HG03558 (cell line): ENCODE measurements at regions not wholly inside any gene's neighbourhood (a gene's known extent, or its start where the extent isn't known, plus 50 kb on each side); places are given as distances from the start of the nearest gene placed in this dataset.
"Not testable (repeated sequence)": the region's sequence is repeated elsewhere in the genome, so short reads cannot be mapped to it uniquely, and the experiment has no call there.

Source experiments
- ATAC-seq: cut with Tn5 transposase; IDR thresholded peaks from one replicate; pipeline ENCODE4 v1.9.1; 2021; ENCODE audit warnings: moderate number of reproducible peaks; ENCODE audit not compliant: unreplicated experiment; ENCODE audit errors: extremely low read depth

DNA sequence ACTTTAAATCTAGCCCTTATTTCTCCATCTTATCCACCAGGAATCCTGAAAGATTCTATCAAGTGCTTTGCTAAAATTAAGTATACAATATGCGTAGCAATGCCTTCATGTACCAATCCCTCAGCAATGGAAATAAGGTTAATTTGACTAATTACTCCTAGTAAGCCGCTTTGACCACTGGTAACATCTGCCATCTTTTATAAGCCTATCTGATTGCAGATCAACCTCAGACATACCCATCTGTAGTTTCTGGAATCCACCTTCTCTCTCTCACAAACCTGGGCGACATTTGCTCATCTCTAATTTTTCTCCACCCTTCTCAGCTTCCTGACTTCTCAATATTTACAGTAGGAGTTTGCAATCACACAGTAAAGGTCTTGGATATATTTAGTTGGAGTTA is 138.8 kb upstream of the CRHR1 start:
- ATAC-seq: no peak

DNA sequence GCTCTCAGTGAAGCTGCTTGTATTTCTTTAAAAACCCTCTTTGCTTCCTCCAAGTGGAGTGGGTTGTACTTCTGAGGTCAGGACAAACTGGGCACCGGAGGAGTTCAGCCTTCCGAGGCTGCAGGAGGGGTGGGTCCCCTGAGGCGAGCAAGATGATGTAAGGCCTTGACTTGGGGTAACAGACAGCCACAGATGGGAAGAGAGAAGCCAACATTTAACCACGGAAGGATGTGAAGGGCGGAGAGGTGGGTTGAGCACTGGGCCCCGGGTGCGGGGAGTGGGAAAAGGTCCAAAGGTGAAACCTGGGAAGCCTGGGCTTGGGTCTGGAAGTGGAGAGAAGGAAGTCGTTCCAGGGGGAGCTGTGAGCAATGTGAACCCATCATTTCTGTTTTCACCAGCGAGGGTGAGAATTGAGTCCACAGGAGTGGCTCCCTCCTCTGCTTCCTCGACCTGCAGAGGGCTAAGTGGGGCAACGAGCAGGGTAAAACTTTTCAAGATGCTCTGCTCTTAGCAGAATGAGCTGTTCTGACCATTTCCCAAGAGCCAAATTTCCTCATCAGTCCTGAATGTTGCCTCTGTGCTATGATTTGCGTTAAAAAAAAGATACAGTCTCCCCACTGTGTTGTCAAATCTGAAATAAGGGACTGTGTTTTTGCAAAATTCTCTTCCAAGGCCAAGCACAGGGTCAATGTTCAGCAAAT is 137.7 kb upstream of the CRHR1 start:
- no peak for ATAC-seq

DNA sequence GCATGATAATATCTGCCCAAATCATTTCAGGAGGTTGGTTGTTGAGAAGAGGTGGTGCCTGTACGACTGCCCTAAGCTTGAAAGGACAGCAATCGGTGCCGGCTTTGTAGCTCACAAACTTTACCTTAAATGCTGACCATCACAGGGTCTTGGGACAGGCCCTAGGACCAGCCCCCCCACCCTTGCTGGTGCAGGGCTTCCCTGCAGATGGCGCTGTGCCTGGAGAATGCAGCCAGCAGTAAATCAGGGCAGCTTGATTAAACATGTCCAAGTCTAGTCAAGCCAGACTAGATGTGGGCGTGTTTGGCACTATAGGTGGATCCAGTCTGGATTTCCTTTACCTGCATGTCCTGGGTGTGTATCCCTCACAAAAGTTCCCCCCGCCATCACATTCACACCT is 135.5 kb upstream of the CRHR1 start:
- ATAC-seq: no peak

DNA sequence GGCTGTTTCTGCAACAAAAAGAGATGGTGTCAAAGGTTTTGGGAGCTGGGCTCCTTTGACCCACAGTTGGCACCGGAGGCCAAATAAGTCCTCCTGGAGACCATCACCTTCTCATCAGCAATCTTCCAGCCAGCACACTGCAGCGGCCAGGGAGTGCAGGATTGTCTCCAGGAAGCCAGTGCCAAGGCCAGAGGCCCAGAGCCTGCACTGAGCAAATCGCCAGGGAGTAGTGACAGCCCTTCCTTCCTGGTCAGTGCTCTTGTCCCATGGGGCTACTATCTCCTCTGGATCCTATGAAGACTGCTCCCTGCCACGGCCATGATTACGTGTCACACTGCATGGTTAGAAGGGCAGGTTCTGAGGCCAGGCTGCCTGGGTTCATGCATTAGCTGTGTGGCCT is 134.3 kb upstream of the CRHR1 start:
- no peak for ATAC-seq

DNA sequence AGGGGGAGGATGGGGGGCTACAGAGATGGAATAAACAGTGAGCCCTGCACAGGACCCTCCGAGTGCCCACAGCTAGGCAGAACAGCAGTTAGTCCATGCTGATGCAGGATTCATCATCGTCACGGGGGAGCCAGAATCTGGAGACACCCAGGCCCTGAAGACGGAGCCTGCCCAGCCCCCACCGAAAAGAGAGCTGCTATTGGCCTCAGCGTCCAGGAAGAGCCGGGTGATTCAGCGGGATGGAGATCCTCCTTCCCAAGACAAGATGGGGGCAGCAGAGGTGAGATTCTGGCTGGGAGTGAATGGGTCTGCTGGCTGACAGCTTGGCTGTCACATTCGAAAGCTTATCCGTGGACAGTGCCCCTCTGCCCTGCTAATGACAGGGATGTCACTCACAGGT is 133.6 kb upstream of the CRHR1 start:
- no peak for ATAC-seq

DNA sequence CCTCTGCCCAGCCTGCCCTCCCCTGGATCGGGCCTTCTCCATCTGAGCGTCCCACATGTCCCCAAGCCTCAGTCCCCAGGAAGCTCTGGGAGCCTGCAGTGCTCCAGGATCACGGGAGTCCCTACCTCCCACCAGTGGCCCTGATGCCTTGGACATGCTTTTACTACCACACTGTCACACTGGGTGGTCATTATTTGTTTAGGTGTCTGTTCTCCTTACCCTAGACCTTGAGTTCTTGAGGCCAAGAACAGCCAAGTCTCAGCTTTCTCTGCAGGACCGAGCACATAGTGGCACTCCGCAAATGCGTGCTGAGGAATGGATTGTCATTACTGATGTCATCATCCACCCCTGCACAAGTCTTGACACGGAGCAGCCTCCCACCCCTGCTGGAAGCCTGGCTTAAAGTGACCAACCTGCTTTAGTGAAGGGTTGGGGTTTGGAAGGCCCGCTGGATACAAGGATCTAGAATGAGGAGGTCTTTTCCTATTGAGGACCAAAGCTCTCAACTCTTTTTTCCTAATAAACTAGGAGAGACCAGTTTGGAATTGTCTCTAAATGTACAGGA is 132.9 kb upstream of the CRHR1 start:
- no peak for ATAC-seq

DNA sequence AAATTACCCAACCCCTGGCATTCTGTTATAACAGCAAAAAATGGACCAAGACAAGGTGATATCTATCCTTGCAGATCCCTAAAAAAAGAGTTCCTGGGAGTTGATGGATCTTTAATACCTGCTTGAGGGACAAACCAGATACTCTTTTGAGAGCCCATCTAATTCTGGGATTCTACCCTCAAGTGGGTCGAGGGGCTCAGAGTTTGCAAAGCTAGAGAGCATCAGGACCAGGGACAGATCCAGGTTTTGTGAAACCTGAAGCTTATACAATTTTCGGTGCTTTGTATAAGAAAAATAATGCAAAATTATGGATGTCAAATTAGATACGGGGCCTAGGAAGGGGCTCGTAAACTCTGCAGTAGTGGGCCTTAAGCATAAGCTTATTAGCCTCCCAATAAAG is 130.5 kb upstream of the CRHR1 start:
- ATAC-seq: no peak

DNA sequence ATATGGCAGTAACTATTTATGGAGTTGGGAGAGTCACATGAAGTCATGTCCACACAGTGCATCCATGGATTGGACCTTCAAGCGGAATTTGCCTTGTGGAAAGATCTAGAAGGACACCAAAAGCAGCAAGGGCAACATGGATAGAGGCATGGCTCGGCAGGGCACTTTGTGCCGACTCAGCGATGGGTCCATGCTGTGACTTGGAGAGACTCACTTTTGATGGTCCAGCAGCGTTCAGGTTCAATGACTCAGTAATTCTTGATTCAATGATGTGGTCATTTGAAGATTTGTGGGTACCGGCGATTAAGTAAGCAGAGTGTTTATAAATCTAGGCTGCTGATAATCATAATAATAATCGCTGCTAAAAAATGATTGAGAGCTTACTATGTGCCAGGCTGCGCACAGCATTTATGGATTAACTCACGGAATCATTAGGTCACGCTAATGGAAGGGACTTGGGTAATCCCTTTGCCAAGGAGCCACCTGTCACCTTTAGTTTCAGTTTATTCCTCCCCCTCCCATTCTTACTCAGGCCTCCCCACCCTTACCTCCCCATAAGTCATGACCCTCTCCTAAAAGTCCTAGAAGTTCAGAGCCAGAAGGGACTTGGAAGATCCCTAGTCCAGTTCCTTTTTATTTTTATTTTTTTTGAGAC is 127.5 kb upstream of the CRHR1 start:
- ATAC-seq: no peak

DNA sequence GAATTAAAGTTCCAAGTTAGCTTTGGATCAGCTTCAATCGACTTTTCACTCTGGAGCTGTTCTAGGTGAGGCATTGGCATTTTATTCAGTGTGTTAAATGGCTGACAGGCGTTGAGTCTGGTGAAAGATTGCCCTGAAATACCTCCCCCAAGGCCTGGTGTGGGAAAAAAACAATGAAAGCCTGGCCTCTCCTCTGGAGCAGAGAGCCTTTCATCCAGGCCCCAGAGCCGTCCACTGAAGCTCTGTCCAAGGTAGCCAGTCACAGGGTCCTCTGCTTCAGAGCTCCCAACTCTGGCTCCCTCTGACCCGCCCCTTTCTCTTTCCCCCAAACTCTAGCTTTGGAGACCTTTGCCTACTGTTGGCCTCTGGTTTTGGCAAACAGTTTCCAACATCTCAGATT is 123.6 kb upstream of the CRHR1 start:
- no peak for ATAC-seq

DNA sequence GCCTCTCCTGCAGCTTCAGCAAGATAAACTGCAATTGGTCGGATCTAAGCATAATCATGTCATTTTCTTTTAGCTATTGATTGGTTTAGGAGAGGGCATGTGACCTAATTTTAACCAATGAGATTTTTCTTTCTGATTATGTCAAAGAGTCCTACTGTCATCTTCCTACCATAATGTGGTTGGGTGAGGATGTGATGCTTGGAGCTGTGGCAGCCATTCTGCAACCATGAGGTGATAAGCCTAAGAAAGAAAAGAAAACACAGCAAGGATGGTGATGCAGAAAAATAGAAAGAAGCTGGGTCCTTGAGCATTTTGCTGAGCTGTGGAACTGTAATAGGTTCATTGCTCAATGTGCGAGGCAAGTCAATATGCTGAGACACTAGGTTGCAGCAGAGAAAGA is 121.7 kb upstream of the CRHR1 start:
- no peak for ATAC-seq

DNA sequence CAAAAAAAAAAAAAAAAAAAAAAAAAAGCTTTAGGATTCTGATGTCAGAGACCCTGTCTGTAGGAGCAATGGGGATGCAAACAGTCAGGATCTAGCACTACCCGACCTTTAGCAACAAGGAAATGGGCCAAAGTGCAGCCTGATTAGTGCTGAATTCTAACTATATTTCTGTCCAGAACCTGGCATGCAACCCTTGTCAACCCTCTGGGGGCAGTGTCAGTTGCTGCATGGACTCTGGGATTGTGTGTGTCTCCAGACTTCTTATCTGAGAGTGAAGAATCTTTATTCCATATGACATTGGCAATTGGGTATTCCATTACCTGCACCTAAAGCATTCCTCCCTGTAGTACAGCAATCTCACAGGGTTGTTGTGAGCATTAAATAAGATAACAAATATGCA is 120.3 kb upstream of the CRHR1 start:
- no peak for ATAC-seq

DNA sequence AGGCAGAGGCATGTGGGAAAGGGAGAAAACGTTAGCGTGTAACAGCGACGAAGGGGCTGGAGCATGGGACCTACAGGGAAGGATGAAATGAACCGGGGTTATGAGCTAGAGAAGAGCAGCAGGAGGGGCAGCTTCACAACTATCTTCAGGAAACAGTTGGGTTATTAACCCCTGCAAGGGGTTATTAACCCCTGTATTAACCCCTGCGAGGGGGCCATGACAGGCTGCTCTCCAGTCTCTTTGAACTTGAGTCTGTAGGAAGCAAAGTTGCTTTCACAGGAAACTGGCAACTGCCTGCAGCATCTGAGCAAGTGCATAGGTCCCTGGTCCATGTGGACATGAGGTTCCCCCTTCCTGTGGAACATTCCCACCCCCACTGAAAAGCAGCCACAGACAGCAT is 119.2 kb upstream of the CRHR1 start:
- ATAC-seq: no peak

DNA sequence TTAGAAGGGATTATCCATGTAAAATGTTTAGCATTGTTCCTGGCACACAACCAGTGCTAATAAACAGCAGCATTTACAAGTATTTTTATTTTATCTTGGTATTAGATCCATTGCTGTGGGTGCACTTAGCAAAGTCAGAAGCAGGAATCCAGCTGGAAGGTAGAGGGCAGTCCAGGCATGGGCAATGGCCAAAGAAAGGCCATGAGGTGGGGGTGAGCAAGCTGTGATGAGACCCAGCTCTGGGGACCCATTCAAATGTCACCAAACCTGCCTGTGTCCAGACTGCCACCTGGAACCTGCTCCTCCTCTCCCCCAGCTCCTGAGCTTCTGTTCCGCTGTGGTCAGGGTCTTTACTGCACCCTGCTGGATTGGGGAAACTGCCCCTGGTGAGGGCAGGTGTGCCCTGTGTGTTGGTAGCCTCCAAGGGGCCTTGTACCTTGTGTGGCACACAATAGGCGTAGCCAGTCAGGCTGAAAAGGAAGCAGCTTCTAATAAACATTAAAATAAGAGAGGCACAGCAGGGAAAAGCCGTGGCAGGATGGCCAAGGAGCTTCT is 118.0 kb upstream of the CRHR1 start:
- no peak for ATAC-seq

DNA sequence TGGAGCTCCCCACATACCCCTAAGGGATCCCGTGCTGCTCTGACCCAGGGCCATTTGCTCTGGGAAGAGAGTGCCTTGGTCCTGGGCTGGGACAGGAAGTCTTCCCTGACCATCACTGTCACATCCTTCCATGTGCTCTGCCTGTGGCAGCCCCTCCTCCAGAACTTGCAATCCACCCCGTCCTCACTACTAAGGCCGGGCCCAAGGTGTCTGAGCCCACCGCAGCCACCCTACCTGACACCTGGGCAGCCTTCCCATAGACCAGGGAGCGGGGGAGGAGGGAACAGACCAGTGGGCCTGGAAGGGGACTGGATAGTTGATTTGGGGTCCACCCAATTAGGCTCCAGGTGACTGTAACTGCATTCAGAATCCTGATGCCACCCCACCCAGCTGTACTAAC is 117.5 kb upstream of the CRHR1 start:
- no peak for ATAC-seq

DNA sequence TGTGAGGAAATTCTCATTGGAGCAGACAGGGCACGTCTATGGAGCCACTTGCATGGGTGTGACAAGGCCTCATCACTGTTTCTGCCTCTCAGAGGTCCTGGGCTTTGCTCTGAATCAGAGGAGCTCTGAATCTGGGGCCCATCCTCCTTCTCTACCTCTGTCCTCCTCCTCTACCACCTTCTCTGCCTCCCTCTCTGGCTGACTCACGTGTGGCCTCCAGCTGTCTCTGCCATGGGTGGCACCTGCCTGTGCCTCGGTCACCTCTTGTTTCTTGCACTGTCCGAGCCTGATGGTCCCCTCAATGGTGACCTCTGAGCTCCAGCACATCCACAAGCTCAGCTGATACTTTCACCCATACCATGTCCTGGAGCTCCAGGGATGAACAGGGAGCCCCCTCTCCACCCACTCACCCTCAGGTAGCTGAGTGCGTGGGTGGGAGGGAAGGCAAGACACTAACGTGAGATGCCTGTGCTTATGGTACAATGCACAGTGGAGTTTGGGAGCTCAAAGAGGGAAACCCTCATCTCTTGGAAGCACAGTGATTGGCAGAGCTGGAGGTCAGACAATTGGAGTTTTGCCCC is 116.4 kb upstream of the CRHR1 start:
- no peak for ATAC-seq

DNA sequence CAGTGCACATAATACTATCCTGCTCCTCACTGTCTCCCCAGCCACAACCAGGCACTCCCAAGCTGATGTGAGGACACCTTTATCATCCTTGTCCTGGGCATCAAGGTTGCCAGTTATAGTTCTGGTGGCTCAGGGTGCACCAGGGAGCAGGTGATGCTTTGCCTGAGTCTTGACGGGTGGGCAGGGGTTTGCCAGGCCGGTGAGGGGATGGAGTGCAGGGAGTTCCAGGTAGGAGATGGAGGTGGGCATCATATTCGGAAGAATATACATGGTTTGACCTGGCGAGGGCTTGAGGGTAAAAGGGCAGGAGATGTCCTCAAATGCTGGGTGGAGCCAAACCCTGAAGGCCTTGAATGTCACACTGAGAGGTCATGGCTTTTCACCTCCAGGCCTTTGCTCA is 115.8 kb upstream of the CRHR1 start:
- no peak for ATAC-seq

DNA sequence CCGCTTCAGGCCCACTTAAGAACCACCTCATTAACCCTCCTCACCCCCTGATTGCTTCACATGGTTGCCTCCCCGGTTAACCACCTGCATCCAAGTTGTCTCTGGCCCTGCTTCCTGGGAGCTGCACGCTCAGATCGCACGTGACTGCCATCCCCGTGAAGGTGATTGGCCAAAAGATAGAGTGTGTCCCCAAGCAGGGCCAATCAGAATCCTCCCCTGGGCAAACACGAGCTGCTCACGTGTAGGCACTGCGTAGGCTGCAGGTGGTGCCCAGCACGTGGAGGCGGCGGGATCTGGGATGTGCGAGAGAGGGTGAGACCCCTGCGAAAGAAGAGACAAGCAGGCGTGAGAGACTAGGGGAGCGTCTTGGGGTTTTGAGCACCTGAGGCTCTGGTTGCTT is 111.8 kb upstream of the CRHR1 start:
- no peak for ATAC-seq

DNA sequence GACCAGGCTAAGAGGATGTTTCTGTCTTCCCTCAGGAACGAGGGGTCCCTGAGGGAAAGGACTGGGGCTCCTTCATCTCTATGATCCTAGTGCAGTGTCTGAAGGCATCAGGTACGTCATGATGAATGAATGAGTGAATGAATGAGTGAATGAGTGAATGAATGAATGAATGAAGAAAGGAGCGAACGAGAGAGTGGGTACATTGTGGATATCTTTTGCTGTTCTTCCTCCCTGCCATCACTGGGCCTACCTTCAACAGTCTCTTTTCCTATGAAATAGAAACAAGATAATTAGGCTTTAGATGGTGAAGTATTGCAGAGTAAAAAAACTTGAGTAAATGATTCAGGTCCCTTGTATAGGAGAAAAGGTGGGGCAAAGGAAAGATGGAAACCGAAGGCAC is 111.3 kb upstream of the CRHR1 start:
- ATAC-seq: no peak

DNA sequence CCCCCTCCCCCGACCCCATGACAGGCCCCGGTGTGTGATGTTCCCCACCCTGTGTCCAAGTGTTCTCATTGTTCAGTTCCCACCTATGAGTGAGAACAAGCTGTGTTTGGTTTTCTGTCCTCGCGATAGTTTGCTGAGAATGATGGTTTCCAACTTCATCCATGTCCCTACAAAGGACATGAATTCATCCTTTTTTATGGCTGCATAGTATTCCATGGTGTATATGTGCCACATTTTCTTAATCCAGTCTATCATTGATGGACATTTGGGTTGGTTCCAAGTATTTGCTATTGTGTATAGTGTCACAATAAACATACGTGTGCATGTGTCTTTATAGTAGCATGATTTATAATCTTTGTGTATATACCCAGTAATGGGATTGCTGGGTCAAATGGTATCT is 110.4 kb upstream of the CRHR1 start:
- ATAC-seq: not testable (repeated sequence)

DNA sequence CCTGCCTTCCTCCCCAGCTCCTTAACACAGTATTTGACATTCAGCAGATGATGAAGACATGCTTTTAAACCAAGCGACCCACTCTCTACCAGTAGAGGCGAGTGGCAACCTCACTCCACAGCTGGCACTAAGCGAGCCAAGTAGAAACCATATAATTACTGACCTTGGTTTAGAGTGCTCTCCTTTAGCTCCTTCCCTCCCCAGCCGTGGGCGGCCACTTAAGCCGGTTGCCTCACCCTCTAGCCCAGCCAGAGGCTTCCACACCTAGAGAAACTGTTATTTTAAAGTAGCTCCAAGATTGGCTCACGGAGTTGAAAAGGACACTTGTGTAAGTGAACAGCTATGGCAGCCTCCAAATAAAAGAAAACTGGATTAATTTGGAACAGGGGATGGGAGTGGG is 109.1 kb upstream of the CRHR1 start:
- no peak for ATAC-seq

DNA sequence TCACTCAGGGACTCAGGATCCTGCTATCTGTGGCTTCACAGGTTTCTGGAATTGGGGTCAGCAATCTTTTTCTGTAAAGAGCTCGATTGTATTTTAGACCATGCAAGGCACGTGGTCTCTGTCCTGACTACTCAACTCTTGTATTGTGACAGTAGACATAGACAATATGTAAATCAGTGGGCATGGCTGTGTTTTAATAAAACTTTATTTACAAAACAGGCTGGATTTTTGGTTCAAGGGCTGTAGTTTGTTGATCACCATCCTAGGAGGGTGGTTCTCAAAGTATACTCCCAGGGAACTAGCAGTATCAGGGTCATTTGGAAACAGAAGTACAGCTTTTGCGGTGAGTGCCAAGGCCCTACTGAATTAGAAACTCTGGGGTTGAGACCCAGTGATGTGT is 108.2 kb upstream of the CRHR1 start:
- no peak for ATAC-seq
